ENCODE measurements at regions not wholly inside any gene's neighbourhood (a gene's known extent, or its start where the extent isn't known, plus 50 kb on each side); places are given as distances from the start of the nearest gene placed in this dataset.

DNA sequence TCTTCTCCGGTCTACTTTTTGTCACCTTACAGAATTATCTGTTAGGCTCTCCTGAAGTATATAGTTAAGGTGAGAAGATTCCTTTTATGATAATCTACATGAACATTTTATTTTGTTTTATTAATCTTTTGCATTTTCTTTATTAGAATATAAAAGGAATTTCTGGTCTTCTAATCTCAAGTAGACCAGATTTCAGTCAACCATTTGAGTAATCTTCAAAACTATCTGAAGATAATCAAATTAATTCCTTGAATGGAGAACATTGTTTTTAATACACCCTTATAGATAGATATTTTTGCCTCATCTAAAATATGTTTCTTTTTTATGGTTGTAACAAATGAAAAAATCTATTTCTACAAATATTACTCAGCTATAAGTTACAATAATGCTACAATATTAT lies 381.7 kb upstream of the PCDH20 start:
- no peak for TF ChIP-seq POLR2A (IDR thresholded peaks at IDR 0.05)
- TF ChIP-seq, protein P1, sequence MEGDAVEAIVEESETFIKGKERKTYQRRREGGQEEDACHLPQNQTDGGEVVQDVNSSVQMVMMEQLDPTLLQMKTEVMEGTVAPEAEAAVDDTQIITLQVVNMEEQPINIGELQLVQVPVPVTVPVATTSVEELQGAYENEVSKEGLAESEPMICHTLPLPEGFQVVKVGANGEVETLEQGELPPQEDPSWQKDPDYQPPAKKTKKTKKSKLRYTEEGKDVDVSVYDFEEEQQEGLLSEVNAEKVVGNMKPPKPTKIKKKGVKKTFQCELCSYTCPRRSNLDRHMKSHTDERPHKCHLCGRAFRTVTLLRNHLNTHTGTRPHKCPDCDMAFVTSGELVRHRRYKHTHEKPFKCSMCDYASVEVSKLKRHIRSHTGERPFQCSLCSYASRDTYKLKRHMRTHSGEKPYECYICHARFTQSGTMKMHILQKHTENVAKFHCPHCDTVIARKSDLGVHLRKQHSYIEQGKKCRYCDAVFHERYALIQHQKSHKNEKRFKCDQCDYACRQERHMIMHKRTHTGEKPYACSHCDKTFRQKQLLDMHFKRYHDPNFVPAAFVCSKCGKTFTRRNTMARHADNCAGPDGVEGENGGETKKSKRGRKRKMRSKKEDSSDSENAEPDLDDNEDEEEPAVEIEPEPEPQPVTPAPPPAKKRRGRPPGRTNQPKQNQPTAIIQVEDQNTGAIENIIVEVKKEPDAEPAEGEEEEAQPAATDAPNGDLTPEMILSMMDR (IDR thresholded peaks at IDR 0.05): no peak

All from ovary (tissue), 3 donors.